ENCODE measurements at regions not wholly inside any gene's neighbourhood (a gene's known extent, or its start where the extent isn't known, plus 50 kb on each side); places are given as distances from the start of the nearest gene placed in this dataset.
A peak's percentile ranks its signal among the peaks of the same experiment; 100 is the strongest.

GRCh38 chr7:115662676-115663075 is 367.9 kb downstream of the TFEC start:
- POLR2A ChIA-PET (ENCODE audit: unreplicated experiment): no interaction called here
- Histone ChIP-seq H3K27ac (ENCODE audit: insufficient read depth, low read length) (no peak overlapping the region), H2AK9ac (replicated peaks; ENCODE audit: low read depth, low read length, poor library complexity) (no peak overlapping the region), H3K9ac (ENCODE audit: low read depth, low read length) (no peak overlapping the region), H2BK20ac (ENCODE audit: low read depth, low read length) (no peak overlapping the region), H2BK120ac (ENCODE audit: low read depth, low read length) (no peak overlapping the region), H3K56ac (ENCODE audit: extremely low read depth, insufficient read depth, low read length) (no peak overlapping the region), H4K91ac (ENCODE audit: insufficient read depth, low read depth, low read length) (no peak overlapping the region), H4K5ac (ENCODE audit: low read depth, low read length) (no peak overlapping the region), H2BK5ac (ENCODE audit: low read depth, low read length, poor library complexity, severe bottlenecking) (no peak overlapping the region), H3K4me1 (ENCODE audit: control insufficient read depth, insufficient read depth, low read length) (peaks cover 5% of the 10 kb centered on the region; the same call in 1 of the 2 replicates), H3K9me3 (ENCODE audit: control insufficient read depth, insufficient read depth, low read length) (no peaks in the 10 kb centered on the region), H2AFZ (replicated peaks; ENCODE audit: low read length, poor library complexity) (no peak overlapping the region), H3K4me2 (ENCODE audit: low read depth, low read length) (no peak overlapping the region), H3K9me1 (ENCODE audit: insufficient read depth, low read length) (no peaks in the 10 kb centered on the region; the same call in 1 of the 2 replicates), H3K36me3 (ENCODE audit: control insufficient read depth, insufficient read depth, low read length) (no peaks in the 10 kb centered on the region), H4K8ac (ENCODE audit: low read depth in 2 of 2, low read length in 2 of 2) (no peak overlapping the region), H3K23ac (ENCODE audit: low read depth, low read length) (no peak overlapping the region), H4K20me1 (ENCODE audit: insufficient read depth, low read length) (no peaks in the 10 kb centered on the region), H2BK15ac (ENCODE audit: low read depth, low read length) (no peak overlapping the region), H3K79me1 (ENCODE audit: low read depth in 1 of 2, low read length in 2 of 2) (no peaks in the 10 kb centered on the region), H3K4ac (ENCODE audit: low read depth, low read length) (no peak overlapping the region), H3K4me3 (ENCODE audit: insufficient read depth, low read depth, low read length) (no peak overlapping the region), H3K18ac (ENCODE audit: low read depth, low read length) (no peak overlapping the region), H3K14ac (replicated peaks; ENCODE audit: low read depth, low read length) (no peak overlapping the region), H2AK5ac (ENCODE audit: low read depth, low read length) (no peak overlapping the region), H3K27me3 (ENCODE audit: control insufficient read depth, insufficient read depth, low read length) (no peaks in the 10 kb centered on the region)
- intact Hi-C loops (cut with micrococcal nuclease): no loop called here
- CTCF ChIA-PET: interaction anchor here (0.7 kb wide), 1 partner anchor 1429 kb away, joined by 4 read pairs; no protein-coding TSS in a partner anchor
- TF ChIP-seq MAZ (IDR thresholded peaks at IDR 0.05; ENCODE audit: borderline replicate concordance, low read depth, low read length): no peak
- no peak for TF ChIP-seq FOS (IDR thresholded peaks at IDR 0.05; ENCODE audit: low read depth, low read length)
- no peak for TF ChIP-seq RFX5 (IDR thresholded peaks at IDR 0.05; ENCODE audit: low read depth, low read length)
- DNase-seq (peak; percentile 3), ATAC-seq (ENCODE audit: low read depth) (no peak)
- no TSS peak for BruUV-seq (replicated peaks)
- dilution Hi-C loops (cut with HindIII; ENCODE audit: low sequenced_read_pairs, unreplicated experiment): no loop called here
- in situ Hi-C loops (cut with MboI; ENCODE audit: low sequenced_read_pairs): no loop called here
